ENCODE measurements at regions not wholly inside any gene's neighbourhood (a gene's known extent, or its start where the extent isn't known, plus 50 kb on each side); places are given as distances from the start of the nearest gene placed in this dataset.

- TF ChIP-seq, protein P1, sequence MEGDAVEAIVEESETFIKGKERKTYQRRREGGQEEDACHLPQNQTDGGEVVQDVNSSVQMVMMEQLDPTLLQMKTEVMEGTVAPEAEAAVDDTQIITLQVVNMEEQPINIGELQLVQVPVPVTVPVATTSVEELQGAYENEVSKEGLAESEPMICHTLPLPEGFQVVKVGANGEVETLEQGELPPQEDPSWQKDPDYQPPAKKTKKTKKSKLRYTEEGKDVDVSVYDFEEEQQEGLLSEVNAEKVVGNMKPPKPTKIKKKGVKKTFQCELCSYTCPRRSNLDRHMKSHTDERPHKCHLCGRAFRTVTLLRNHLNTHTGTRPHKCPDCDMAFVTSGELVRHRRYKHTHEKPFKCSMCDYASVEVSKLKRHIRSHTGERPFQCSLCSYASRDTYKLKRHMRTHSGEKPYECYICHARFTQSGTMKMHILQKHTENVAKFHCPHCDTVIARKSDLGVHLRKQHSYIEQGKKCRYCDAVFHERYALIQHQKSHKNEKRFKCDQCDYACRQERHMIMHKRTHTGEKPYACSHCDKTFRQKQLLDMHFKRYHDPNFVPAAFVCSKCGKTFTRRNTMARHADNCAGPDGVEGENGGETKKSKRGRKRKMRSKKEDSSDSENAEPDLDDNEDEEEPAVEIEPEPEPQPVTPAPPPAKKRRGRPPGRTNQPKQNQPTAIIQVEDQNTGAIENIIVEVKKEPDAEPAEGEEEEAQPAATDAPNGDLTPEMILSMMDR (IDR thresholded peaks at IDR 0.05), result no peak
- TF ChIP-seq POLR2AphosphoS5 (IDR thresholded peaks at IDR 0.05), result no peak
- TF ChIP-seq EP300 (IDR thresholded peaks at IDR 0.05), result no peak
- TF ChIP-seq POLR2A (IDR thresholded peaks at IDR 0.05), result no peak
Measured at GRCh38 chr3:95418251-95418650, 1355.4 kb downstream of the NSUN3 start.

Data from stomach (tissue), 4 donors.